HG02678 (cell line): ENCODE measurements at regions not wholly inside any gene's neighbourhood (a gene's known extent, or its start where the extent isn't known, plus 50 kb on each side); places are given as distances from the start of the nearest gene placed in this dataset.

Experiments used
- ATAC-seq: cut with Tn5 transposase; IDR thresholded peaks from one replicate; pipeline ENCODE4 v1.9.1; 2021; ENCODE audit warnings: mild to moderate bottlenecking, moderate library complexity; ENCODE audit not compliant: unreplicated experiment

GRCh38 chr12:91387461-91388134 is 205.0 kb upstream of the DCN start:
- no peak for ATAC-seq

DNA sequence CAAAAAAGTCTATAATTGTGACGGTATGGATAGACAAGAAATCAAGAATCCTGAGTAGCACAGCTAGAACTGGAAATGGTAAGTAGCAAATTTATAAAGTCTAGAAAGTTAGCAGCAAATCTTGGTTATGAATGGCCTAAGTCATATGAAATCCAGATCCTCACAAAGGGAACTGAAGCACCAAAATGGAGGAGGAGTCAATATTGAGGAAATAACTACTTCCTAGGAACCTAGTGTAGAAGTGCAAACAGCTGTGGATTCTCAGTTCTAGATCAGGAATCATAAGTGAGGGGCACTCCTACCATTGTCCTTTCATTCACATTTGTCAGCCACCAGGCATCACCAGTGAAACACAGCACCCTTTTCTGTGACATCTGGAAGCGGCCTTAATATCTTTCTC is 202.2 kb upstream of the DCN start:
- ATAC-seq: no peak

- ATAC-seq: no peak
Measured at GRCh38 chr12:91384366-91384765, 201.7 kb upstream of the DCN start.

DNA sequence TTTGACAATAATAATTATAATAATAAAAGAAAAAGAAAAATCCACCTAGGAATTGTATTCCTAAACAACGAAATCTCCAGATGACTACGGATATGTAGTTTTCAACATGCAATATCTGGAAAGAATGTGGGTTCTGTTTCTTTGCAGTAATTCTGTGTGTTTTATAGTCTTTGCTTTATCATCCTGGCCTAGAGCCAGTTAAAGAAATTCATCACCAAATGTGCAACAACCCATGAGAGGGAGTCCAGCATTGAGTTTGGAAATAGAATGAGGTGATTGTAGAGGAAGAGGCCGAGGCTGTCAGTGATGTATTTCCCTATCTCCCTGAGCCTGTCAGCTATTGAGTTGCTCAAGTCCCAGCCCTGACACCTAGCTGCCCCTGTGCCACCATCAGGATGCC is 200.5 kb upstream of the DCN start:
- ATAC-seq: no peak

DNA sequence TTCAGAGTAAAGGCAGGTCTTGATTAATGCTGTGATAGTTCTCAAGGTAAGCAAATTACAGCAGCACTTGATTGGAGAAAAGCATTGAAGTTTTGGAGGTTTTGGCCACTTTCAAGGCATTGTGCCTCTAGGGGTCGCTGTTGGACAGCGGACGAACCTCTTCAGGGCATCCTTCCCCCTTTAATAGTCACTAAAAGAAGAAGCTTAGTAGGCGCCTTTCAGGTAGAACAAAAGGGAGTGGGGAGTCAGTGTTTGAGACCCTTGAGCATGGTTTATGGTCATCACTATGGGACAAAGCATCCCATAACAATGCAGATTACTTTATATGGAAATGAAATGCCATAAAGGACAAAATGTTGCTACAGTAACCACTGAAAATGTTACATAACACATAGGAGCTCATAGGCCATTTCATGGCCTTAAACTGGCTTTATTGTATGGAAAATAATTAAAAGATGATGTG is 199.5 kb upstream of the DCN start:
- ATAC-seq: peak; percentile 78

DNA sequence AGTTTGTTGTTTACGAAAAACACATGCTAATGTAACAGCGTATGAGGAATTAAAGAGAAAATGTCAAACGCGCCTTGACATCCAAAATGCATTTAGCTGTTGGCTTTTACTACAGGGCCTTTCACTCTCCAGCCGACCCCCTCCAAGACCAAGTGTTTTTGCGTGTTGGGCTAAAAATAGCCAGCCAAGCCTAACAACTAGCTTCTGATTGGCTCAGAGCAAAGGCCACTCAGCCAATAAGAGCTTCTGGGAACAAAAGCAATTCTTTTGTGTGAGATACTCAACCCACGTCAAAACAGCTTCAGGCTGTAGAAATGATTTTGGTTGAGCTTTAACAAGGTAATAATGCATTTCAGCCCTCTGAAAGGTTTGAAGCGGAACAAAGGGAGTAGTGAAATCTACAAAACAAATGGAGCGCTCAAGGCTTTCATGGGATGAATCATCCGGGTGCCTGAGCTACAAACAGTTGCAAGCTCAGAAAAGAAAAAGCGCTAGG is 198.7 kb upstream of the DCN start:
- ATAC-seq: peak; percentile 59

DNA sequence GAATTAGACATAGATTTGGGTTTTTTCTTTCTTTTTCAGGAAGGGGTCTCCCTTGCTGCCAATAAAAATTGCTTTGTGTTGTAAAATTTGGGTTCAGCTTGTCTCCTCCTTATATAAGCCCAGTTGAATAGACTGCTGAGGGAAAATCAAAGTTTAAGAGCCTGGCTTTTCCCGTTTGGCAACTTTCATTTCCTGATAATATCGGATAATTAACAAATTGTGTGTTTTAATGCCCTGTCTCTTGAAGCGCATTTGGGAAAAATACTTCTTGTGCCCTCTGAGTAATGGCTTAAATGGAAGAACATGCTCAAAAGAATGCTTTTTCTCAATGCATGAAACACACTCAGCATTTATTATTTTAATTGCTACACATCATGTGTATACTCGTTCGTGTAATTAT is 198.0 kb upstream of the DCN start:
- no peak for ATAC-seq

DNA sequence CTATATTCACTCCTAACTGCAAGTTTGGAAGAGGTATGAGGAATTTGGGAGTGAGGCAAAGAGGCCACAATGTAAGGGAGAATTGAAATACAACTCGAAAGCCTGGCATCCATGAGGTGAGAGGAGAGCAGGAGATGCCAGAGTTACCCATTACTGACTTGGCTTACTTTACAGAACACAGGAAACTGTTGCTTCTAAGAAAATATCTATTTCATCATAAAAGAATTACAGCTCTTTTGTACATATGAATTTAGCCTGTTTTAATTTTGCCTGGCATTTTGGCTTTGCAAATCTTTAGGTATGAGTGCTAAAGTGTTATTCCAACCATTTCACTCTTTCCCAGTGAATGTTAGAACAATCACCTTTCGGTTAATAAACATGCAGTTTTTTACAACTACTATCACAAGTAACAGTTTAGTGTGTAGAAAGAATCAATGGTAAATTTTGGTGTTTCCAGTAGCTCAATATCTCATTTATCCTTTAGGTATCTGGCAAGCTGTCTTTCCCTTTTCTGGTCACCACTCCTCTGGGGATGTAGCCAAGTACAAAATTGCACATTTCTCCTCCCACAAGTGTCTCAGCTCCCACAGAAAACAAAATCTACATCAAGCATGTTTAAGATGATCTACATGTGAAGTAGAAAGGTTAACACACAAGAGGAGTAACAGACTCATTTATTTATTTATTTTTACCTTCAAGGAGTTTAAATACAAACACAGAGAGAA is 196.6 kb upstream of the DCN start:
- ATAC-seq: no peak

DNA sequence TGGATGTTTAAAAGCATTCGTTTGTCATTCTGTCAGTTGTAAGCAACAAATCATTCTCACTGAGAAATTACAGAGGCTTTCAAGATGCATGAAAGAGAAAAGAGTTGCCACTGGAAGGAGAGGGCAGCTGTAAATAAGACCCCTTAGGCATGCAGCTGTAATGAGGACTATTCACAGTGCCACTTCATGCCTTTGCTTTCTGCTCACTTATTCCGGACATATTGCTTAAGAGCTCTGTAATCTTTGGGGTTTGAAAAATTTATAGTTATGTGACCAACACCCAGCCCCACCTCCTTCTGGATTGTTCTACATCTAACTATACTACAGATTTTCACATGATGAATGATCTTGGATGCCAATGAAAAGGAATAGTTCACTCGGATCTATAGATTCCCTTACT is 194.8 kb upstream of the DCN start:
- ATAC-seq: no peak

DNA sequence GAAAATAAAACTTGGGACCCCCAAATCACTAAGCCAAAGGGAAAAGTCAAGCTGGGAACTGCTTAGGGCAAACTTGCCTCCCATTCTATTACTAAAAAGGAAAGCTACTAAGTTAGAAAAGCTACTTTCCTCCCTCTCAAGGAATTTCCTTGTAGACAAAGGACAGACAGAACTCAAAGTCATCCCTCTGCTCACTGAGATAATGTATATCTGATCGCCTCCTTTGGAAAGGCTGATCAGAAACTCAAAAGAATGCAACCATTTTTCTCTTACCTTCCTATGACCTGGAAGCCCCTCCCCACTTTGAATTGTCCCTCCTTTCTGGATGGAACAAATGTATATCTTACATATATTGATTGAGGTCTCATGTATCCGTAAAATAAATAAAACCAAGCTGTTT is 190.5 kb upstream of the DCN start:
- ATAC-seq: no peak

DNA sequence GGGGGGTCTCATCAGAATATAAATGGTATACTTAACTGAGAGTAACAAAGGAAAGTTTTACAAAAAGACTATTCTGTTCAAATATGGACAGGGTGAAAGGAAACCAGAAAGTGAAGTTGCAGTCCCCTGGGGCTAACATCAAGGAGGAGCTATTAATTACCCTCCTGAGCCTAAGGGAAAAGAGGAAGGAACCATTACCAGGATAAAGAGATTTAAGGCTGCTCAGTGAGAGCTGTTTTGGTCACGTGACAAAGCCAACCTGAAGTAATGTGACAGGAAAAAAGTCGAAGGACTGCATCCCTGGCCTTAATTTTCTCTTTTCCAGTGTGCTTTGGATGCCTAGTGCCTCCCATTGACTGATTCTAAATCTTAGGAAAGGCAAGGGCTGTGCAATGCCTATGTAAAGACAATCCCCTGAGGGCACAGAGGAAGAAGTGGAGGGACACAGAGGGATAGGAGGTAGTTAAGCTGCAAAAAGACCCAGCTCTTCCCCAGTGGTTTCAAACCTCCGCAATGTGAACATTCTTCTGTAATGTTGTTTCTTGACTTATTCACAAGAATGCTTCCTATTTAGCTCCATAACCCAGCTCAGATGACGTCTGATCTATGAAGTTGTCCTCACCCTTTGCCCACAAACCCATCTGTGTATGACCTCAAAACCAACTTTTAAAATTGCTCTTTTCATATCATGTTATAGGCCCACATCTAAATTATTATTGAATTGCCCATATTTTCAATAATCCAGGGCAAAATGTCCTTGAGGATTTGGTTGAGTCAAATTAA is 187.7 kb upstream of the DCN start:
- no peak for ATAC-seq

DNA sequence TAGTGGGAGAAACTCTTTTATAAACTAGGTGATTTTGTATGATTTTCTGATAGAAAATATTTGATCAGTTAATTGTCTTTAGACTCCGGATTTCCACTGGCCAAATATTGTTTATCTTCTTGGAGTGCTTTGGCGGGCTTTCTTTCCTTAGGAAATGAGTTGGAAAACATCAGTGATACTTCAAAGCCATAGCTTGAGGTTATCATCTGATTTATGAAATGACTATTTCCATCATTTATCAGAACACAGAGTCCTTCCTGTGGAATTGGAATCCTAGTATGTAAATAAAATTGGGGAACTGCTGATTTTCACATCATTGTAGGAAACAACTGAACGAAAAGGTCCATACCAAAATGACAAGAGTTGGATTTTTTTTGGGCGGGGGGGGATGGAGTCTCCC is 186.0 kb upstream of the DCN start:
- ATAC-seq: no peak

GRCh38 chr12:91367234-91367849 is 184.7 kb upstream of the DCN start:
- ATAC-seq: no peak

GRCh38 chr12:91364471-91365184 is 182.0 kb upstream of the DCN start:
- ATAC-seq: no peak

- no peak for ATAC-seq
Measured at GRCh38 chr12:91361864-91362263, 179.2 kb upstream of the DCN start.

GRCh38 chr12:91357381-91357780 is 174.8 kb upstream of the DCN start:
- no peak for ATAC-seq

DNA sequence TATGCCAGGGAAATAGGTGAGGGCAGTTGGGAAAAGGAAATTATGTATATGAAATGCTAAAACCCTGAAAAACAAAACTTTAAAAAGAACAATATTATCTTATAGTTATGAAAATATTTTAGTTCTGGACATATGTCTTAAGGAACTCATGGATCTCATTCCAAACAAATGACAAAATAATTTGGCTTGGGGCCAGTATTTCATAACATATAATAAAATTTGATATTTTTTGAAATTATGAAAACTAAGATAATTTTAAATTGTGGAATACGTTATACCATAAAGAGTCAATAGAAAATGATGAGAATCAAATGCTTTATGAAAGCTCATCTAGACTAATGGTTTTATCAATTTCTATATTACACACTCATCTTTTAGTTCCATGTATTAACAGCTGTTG is 173.8 kb upstream of the DCN start:
- no peak for ATAC-seq

DNA sequence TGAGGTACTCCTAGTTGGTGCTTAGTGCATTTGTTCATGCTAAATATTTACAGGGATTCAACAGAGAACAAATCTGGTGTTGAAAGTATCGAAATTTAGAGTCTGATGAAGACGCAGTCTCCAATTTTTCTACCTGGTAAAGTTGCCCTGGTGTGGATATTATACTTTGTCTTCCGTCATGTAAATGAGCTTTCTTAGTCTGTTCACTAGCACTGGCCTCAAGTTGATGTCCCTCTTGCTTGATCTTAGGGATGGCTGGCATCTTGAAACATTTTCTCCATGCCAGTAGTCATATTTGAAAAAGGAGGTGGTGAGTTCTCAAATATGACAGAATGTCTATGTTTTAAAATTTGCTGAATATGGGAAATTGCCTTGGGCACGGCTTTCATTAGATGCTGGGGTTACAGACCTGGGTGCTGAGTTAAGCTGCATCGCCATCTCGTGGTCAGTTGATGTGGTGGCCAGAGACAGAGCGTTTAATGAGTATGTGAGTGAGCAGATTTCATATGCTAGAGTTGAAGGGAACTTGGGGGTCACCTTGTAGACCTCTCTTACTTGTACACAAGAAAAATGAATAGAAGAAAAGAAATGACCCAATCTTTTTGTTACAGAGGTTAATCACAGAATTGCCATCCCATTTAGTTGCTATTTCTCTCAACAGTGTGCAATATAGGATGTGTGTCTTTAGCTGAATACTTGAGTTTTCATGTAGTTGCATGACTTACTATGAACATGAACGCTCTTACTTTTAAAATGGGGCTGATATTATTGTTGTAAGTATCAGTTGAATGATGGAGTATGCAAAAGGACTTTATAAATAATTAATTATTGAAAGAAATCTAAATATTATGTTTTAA is 172.8 kb upstream of the DCN start:
- ATAC-seq: peak; percentile 95

DNA sequence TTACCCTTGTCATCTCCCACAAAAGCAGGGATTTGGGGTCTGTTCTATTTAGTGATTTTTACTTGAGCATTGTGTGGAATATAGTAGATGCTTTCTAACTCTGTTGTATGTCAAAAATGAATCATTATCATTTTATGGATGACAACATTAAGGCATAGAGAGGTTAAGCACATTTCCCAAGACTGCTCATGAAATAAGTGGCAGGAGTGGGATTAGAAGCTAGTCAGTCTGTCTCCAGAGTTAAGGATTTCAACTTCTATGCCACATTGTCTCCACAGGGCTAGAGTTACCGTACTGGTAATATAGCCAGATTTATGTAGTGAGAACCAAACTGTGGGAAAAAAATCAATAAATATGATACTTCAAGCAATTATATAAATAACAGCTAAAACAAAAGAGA is 170.6 kb upstream of the DCN start:
- no peak for ATAC-seq

DNA sequence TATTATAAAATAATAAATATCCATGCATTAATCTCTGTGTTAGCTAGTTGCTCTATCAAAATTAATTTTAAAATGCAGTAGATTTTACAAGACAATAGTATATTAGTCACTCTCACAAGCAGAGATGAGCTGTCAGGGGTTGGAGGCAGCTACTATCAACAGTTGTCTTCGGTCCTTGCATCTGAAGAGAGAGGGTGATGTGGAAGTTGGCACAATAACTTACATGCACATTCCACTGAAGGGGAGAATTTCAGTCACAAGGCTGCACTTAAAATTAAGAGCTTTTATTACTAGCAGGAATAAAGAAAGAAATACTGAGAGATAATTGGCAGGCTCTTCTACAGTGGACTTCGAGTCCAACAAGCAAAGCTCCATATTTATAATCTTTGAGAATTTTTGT is 166.9 kb upstream of the DCN start:
- ATAC-seq: no peak
